Cardiac muscle cell (in vitro differentiated cells and primary cell): ENCODE measurements at regions not wholly inside any gene's neighbourhood (a gene's known extent, or its start where the extent isn't known, plus 50 kb on each side); places are given as distances from the start of the nearest gene placed in this dataset.

Source experiments
- DNase-seq, 2 donors: peaks; one replicate each; pipeline versions ENCODE4 v3.0.0 to v3.0.0-alpha.2; 2010 to 2017; ENCODE audit warnings: low read depth in 1 of 2, low spot score in 1 of 2
- H3K27ac ChIP-seq: fragments of 200-600 bp; sonication (generic); 2 replicates; pipeline ENCODE4 v1.5.1; 2016
- H3K27me3 ChIP-seq: fragments of 200-600 bp; sonication (generic); 2 replicates; pipeline ENCODE4 v1.6.0; 2016; ENCODE audit warnings: control low read depth
- H3K36me3 ChIP-seq: fragments of 200-600 bp; sonication (generic); 2 replicates; pipeline ENCODE4 v1.5.1; 2016; ENCODE audit warnings: control low read depth
- H3K4me1 ChIP-seq: fragments of 200-600 bp; sonication (generic); 2 replicates; pipeline ENCODE4 v1.8.1; 2017; ENCODE audit warnings: low read depth, mild to moderate bottlenecking, mixed run types
- H3K4me3 ChIP-seq: fragments of 200-600 bp; sonication (generic); 2 replicates; pipeline ENCODE4 v1.5.1; 2016; ENCODE audit warnings: mild to moderate bottlenecking
- H3K9me3 ChIP-seq: fragments of 200-600 bp; sonication (generic); 2 replicates; pipeline ENCODE4 v1.5.1; 2017; ENCODE audit warnings: low read depth, mild to moderate bottlenecking, control low read depth
- CTCF ChIP-seq: IDR thresholded peaks from 2 replicates; pipeline ENCODE4 v1.5.1; 2012; ENCODE audit warnings: low read depth, mild to moderate bottlenecking, low read length

- Histone ChIP-seq H3K4me3 (no peak overlapping the region), H3K36me3 (no peaks in the 10 kb centered on the region), H3K27ac (no peak overlapping the region), H3K27me3 (no peaks in the 10 kb centered on the region), H3K4me1 (peaks cover 4% of the 10 kb centered on the region), H3K9me3 (no peaks in the 10 kb centered on the region)
- DNase-seq, result no peak
- TF ChIP-seq CTCF, result no peak
These were observed 84.7 kb upstream of the TMEM168 start for GRCh38 chr7:112874909-112875308.

GRCh38 chr7:112873831-112874553, 83.8 kb upstream of the TMEM168 start:
- no peaks in the 10 kb centered on the region for H3K27me3 ChIP-seq
- H3K4me1 ChIP-seq, result peaks cover 4% of the 10 kb centered on the region
- H3K9me3 ChIP-seq, result no peaks in the 10 kb centered on the region
- TF ChIP-seq CTCF, result no peak
- no peak overlapping the region for H3K27ac ChIP-seq
- no peak overlapping the region for H3K4me3 ChIP-seq
- DNase-seq, result peak in 1 of 2 donors; percentile 12
- H3K36me3 ChIP-seq, result no peaks in the 10 kb centered on the region

- Histone ChIP-seq H3K4me3 (no peak overlapping the region), H3K4me1 (no peaks in the 10 kb centered on the region), H3K36me3 (no peaks in the 10 kb centered on the region), H3K27me3 (no peaks in the 10 kb centered on the region), H3K27ac (no peak overlapping the region), H3K9me3 (no peaks in the 10 kb centered on the region)
- peak; percentile 87 for TF ChIP-seq CTCF
- DNase-seq, result peak in 1 of 2 donors; percentile 63
These were observed 79.0 kb upstream of the TMEM168 start for GRCh38 chr7:112869111-112869774.

GRCh38 chr7:112868609-112869008, 78.4 kb upstream of the TMEM168 start:
- Histone ChIP-seq H3K9me3 (no peaks in the 10 kb centered on the region), H3K4me1 (no peaks in the 10 kb centered on the region), H3K4me3 (no peak overlapping the region), H3K36me3 (no peaks in the 10 kb centered on the region), H3K27ac (no peak overlapping the region), H3K27me3 (no peaks in the 10 kb centered on the region)
- no peak for TF ChIP-seq CTCF
- no peak for DNase-seq

GRCh38 chr7:112866424-112866823, 76.2 kb upstream of the TMEM168 start:
- no peak for TF ChIP-seq CTCF
- Histone ChIP-seq H3K27ac (no peak overlapping the region), H3K9me3 (no peaks in the 10 kb centered on the region), H3K4me3 (no peak overlapping the region), H3K36me3 (no peaks in the 10 kb centered on the region), H3K27me3 (no peaks in the 10 kb centered on the region), H3K4me1 (no peaks in the 10 kb centered on the region)
- DNase-seq, result no peak
